IMR-90 (cell line): ENCODE measurements at regions not wholly inside any gene's neighbourhood (a gene's known extent, or its start where the extent isn't known, plus 50 kb on each side); places are given as distances from the start of the nearest gene placed in this dataset.

ENCODE experiments used
- ATAC-seq: fragments of 200-7000 bp; cut with Tn5 transposase; 2 replicates; pipeline ENCODE4 v1.9.1; 2020; ENCODE audit warnings: low read depth, mild to moderate bottlenecking, moderate library complexity
- BruUV-seq: library from RNA; stranded (reverse); fragments of 400-500 nt; replicated peaks from 2 replicates; lab custom pipeline; 2021; lab: Mats Ljungman, UMichigan
- CTCF ChIA-PET: fragments of 300-600 bp; formaldehyde crosslinking; extraction: SDS; loops from one replicate; lab custom pipeline; 2021; ENCODE audit warnings: antibody characterized with exemption; lab: Yijun Ruan, JAX
- POLR2A ChIA-PET: fragments of 300-600 bp; sonication (Branson Sonifier 250); formaldehyde crosslinking; loops from one replicate; lab custom pipeline; 2022; ENCODE audit warnings: antibody characterized with exemption; ENCODE audit not compliant: unreplicated experiment; lab: Charles Lee
- DNase-seq: peaks from one replicate; pipeline ENCODE4 v3.0.0; 2013
- H2AFZ ChIP-seq: replicated peaks from 2 replicates; pipeline ENCODE3; 2013; ENCODE audit warnings: low read length, mild to moderate bottlenecking; ENCODE audit not compliant: poor library complexity
- H2AK5ac ChIP-seq: 2 replicates; pipeline ENCODE4 v1.6.1; 2013; ENCODE audit warnings: low read depth, low read length, inconsistent platforms
- H2AK9ac ChIP-seq: replicated peaks from 2 replicates; pipeline ENCODE3; 2013; ENCODE audit warnings: mild to moderate bottlenecking, low read depth, low read length, moderate library complexity; ENCODE audit not compliant: poor library complexity
- H2BK120ac ChIP-seq: 2 replicates; pipeline ENCODE4 v1.6.1; 2013; ENCODE audit warnings: low read depth, low read length, inconsistent platforms
- H2BK15ac ChIP-seq: 3 replicates; pipeline ENCODE4 v1.6.1; 2013; ENCODE audit warnings: low read depth, low read length, inconsistent platforms
- H2BK20ac ChIP-seq: 2 replicates; pipeline ENCODE4 v1.6.1; 2013; ENCODE audit warnings: low read depth, mild to moderate bottlenecking, inconsistent platforms, low read length, moderate library complexity
- H2BK5ac ChIP-seq: 2 replicates; pipeline ENCODE4 v1.6.1; 2013; ENCODE audit warnings: mild to moderate bottlenecking, low read depth, low read length, inconsistent platforms; ENCODE audit not compliant: poor library complexity, severe bottlenecking
- H3K14ac ChIP-seq: replicated peaks from 2 replicates; pipeline ENCODE4 v1.6.1; 2013; ENCODE audit warnings: low read depth, low read length, inconsistent platforms
- H3K18ac ChIP-seq: 2 replicates; pipeline ENCODE4 v1.6.1; 2013; ENCODE audit warnings: low read depth, low read length, control low read depth
- H3K23ac ChIP-seq: 2 replicates; pipeline ENCODE4 v1.6.1; 2013; ENCODE audit warnings: low read depth, low read length, inconsistent platforms
- H3K27ac ChIP-seq: 2 replicates; pipeline ENCODE4 v1.5.1; 2013; ENCODE audit warnings: mild to moderate bottlenecking, control low read depth, low read length; ENCODE audit not compliant: insufficient read depth
- H3K27me3 ChIP-seq: 2 replicates; pipeline ENCODE4 v1.6.1; 2013; ENCODE audit warnings: low read length; ENCODE audit not compliant: control insufficient read depth, insufficient read depth
- H3K36me3 ChIP-seq: 2 replicates; pipeline ENCODE4 v1.6.1; 2013; ENCODE audit warnings: low read length, mixed read lengths; ENCODE audit not compliant: control insufficient read depth, insufficient read depth
- H3K4ac ChIP-seq: 2 replicates; pipeline ENCODE4 v1.6.1; 2013; ENCODE audit warnings: low read depth, low read length, inconsistent platforms
- H3K4me1 ChIP-seq: 2 replicates; pipeline ENCODE4 v1.6.1; 2013; ENCODE audit warnings: low read length, mixed read lengths; ENCODE audit not compliant: control insufficient read depth, insufficient read depth
- H3K4me2 ChIP-seq: 2 replicates; pipeline ENCODE4 v1.6.1; 2013; ENCODE audit warnings: low read depth, mild to moderate bottlenecking, control low read depth, low read length, moderate library complexity
- H3K4me3 ChIP-seq: 2 replicates; pipeline ENCODE4 v1.5.1; 2013; ENCODE audit warnings: low read depth, mild to moderate bottlenecking, control low read depth, low read length, moderate library complexity; ENCODE audit not compliant: insufficient read depth
- H3K56ac ChIP-seq: 2 replicates; pipeline ENCODE4 v1.6.1; 2013; ENCODE audit warnings: low read length, inconsistent platforms; ENCODE audit not compliant: insufficient read depth; ENCODE audit errors: extremely low read depth
- H3K79me1 ChIP-seq, 2 experiments: 2 replicates each; pipeline ENCODE4 v1.6.1; 2013; ENCODE audit warnings: low read length in 2 of 2, inconsistent platforms in 1 of 2, low read depth in 1 of 2
- H3K9ac ChIP-seq: 2 replicates; pipeline ENCODE4 v1.6.1; 2013; ENCODE audit warnings: low read depth, low read length, control low read depth
- H3K9me1 ChIP-seq: 2 replicates; pipeline ENCODE4 v1.6.1; 2013; ENCODE audit warnings: low read length, inconsistent platforms; ENCODE audit not compliant: insufficient read depth
- H3K9me3 ChIP-seq: 2 replicates; pipeline ENCODE4 v1.6.1; 2013; ENCODE audit warnings: low read length; ENCODE audit not compliant: control insufficient read depth, insufficient read depth
- H4K20me1 ChIP-seq: 2 replicates; pipeline ENCODE4 v1.6.1; 2013; ENCODE audit warnings: low read length, inconsistent platforms; ENCODE audit not compliant: insufficient read depth
- H4K5ac ChIP-seq: 2 replicates; pipeline ENCODE4 v1.6.1; 2013; ENCODE audit warnings: mild to moderate bottlenecking, low read depth, low read length, control low read depth
- H4K8ac ChIP-seq, 2 experiments: 2 replicates each; pipeline ENCODE4 v1.6.1; 2013; ENCODE audit warnings: low read depth in 2 of 2, low read length in 2 of 2, control low read depth in 1 of 2, inconsistent platforms in 1 of 2
- H4K91ac ChIP-seq: 2 replicates; pipeline ENCODE4 v1.6.1; 2013; ENCODE audit warnings: low read depth, low read length, inconsistent platforms; ENCODE audit not compliant: insufficient read depth
- BHLHE40 ChIP-seq: fragments of 150-350 bp; IDR thresholded peaks from 2 replicates; pipeline ENCODE4 v1.6.1; 2016; ENCODE audit warnings: mild to moderate bottlenecking, low read depth, low read length
- FOS ChIP-seq: fragments of 150-350 bp; IDR thresholded peaks from 2 replicates; pipeline ENCODE4 v1.6.1; 2016; ENCODE audit warnings: low read depth, low read length
- WGBS, 2 experiments: methylation state at CpG; one replicate each; pipeline versions ENCODE4 v1.1.5 to v1.1.7; 2013; ENCODE audit warnings: missing lambda C conversion rate in 2 of 2; ENCODE audit not compliant: insufficient read length in 1 of 2; ENCODE audit errors: extremely low coverage in 2 of 2; 5-methylcytosine and 5-hydroxymethylcytosine counted together
- dilution Hi-C: fragments of 300-500 bp; cut with HindIII; formaldehyde crosslinking; loops from one replicate; pipeline ENCODE4 v1.14.3; 2018; ENCODE audit warnings: low sequenced_read_pairs; ENCODE audit not compliant: unreplicated experiment
- in situ Hi-C: fragments of 300-500 bp; cut with MboI; formaldehyde crosslinking; loops from 3 replicates; pipeline ENCODE4 v1.14.3; 2019; ENCODE audit warnings: low sequenced_read_pairs, inconsistent platforms, mixed read lengths
- intact Hi-C: fragments of 100-400 bp; cut with micrococcal nuclease; formaldehyde crosslinking; loops from 2 replicates; pipeline ENCODE4 v1.10.0; 2022

GRCh38 chr21:27021801-27022200 is 54.9 kb upstream of the ADAMTS5 start:
- H2BK120ac ChIP-seq: no peak overlapping the region
- no peak overlapping the region for H3K18ac ChIP-seq
- no peak overlapping the region for H3K56ac ChIP-seq
- BruUV-seq: no TSS peak
- no peak for TF ChIP-seq FOS
- no peak for TF ChIP-seq BHLHE40
- no peak for DNase-seq
- no peaks in the 10 kb centered on the region for H3K9me3 ChIP-seq
- CTCF ChIA-PET: no interaction called here
- no peak overlapping the region for H3K27ac ChIP-seq
- no peaks in the 10 kb centered on the region; the same call in 1 of the 2 replicates for H3K9me1 ChIP-seq
- H2AK5ac ChIP-seq: no peak overlapping the region
- H3K4me3 ChIP-seq: no peak overlapping the region
- no peak overlapping the region for H3K14ac ChIP-seq
- peaks cover 2% of the 10 kb centered on the region; the same call in 1 of the 2 replicates for H3K4me1 ChIP-seq
- H3K27me3 ChIP-seq: no peaks in the 10 kb centered on the region
- dilution Hi-C loops: no loop called here
- WGBS, 2 experiments: no CpG with 5 or more reads among the region's 1 CpG
- no peaks in the 10 kb centered on the region for H4K20me1 ChIP-seq
- no peak overlapping the region for H4K8ac ChIP-seq
- no peak overlapping the region for H4K91ac ChIP-seq
- no peak overlapping the region for H4K5ac ChIP-seq
- H2AFZ ChIP-seq: no peak overlapping the region
- H3K4ac ChIP-seq: no peak overlapping the region
- no peak overlapping the region for H2BK5ac ChIP-seq
- no peak overlapping the region for H2BK20ac ChIP-seq
- no peak overlapping the region for H3K23ac ChIP-seq
- H3K36me3 ChIP-seq: no peaks in the 10 kb centered on the region
- no peak overlapping the region for H3K9ac ChIP-seq
- no peaks in the 10 kb centered on the region for H3K79me1 ChIP-seq
- ATAC-seq: no peak
- POLR2A ChIA-PET: no interaction called here
- in situ Hi-C loops: no loop called here
- no peak overlapping the region for H2BK15ac ChIP-seq
- H2AK9ac ChIP-seq: no peak overlapping the region
- H3K4me2 ChIP-seq: no peak overlapping the region
- intact Hi-C loops: no loop called here
